Gastrocnemius medialis (tissue), 4 donors: ENCODE measurements at regions not wholly inside any gene's neighbourhood (a gene's known extent, or its start where the extent isn't known, plus 50 kb on each side); places are given as distances from the start of the nearest gene placed in this dataset.
"Not testable (repeated sequence)": the region's sequence is repeated elsewhere in the genome, so short reads cannot be mapped to it uniquely, and the experiment has no call there.

Experiments
- CTCF ChIP-seq, 5 experiments: fragments of 450-650 bp in 3 of 5; fragments of 200-600 bp in 2 of 5; sonication (generic) in 2 of 5; IDR thresholded peaks in 4 of 5; conservative IDR thresholded peaks in 1 of 5; 1 replicate in 4 of 5; 2 replicates in 1 of 5; pipeline ENCODE4 v1.5.1; 2016 to 2019; ENCODE audit warnings: antibody characterized with exemption in 5 of 5, mild to moderate bottlenecking in 3 of 5, moderate library complexity in 3 of 5
- POLR2A ChIP-seq, 2 donors: fragments of 450-650 bp; IDR thresholded peaks; one replicate each; pipeline ENCODE4 v1.6.1; 2017; ENCODE audit warnings: antibody characterized with exemption in 2 of 2, mild to moderate bottlenecking in 2 of 2, moderate library complexity in 2 of 2

- TF ChIP-seq CTCF (IDR thresholded peaks at IDR 0.05 in 4 of 5, conservative IDR thresholded peaks at IDR 0.05 in 1 of 5); POLR2A (IDR thresholded peaks at IDR 0.05): not testable (repeated sequence)
These were observed 115.1 kb upstream of the SPATA12 start for GRCh38 chr3:56945378-56945777.
